ENCODE measurements at regions not wholly inside any gene's neighbourhood (a gene's known extent, or its start where the extent isn't known, plus 50 kb on each side); places are given as distances from the start of the nearest gene placed in this dataset.

DNA sequence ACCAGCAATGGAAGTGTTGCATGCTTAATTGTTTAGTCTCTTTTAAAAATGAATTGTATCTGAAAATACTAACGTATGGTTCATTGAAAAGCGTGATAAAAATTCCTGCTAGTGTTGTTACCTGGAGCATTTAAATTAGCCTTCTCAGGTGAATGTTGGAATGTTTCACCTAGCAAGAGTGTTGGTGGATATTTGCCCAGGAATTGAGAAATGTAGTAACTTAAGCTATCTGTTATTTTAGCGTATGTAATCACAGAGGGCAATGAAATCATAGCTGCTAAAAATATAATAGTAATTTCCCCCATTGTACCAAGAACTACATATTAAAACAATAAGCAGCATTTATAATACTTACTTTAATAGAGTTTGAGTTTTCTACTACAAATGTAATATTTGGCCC is 166.1 kb upstream of the KIAA1217 start:
- no peak for DNase-seq

DNA sequence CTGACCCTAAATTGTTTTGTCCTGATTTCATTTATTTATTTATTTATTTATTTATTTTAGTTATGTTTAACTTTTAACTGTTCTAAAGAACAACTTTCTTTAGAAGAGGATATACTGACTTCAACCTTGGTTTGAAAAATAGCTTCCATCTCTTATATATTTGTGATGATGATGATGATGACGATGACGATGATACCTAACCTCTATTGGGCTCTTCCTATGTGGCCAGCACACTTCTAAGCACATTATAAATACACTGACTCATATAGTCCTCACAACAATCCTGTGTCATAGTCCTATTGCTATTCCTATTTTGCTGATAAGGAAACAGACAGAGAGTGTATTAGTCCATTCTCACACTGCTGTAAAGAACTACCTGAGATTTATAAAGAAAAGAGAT is 162.9 kb upstream of the KIAA1217 start:
- no peak for DNase-seq

DNA sequence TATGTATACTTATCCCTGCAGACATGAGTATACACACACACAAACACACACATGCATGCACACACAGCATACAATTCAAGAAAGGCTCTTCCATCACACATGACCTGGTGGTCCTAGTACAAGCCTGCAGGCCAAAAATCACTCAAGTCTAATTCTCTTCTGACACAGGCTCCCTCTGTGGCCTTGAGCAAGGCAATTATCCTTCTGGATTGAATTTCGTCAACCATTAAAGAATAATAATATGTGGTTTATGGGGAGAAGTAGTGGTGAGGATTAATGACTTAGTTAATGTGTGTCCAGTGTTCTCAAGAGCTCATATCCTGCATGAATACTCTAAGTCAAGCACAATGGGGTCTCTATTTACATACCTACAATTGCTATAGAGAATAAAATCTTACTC is 161.8 kb upstream of the KIAA1217 start:
- no peak for DNase-seq

DNA sequence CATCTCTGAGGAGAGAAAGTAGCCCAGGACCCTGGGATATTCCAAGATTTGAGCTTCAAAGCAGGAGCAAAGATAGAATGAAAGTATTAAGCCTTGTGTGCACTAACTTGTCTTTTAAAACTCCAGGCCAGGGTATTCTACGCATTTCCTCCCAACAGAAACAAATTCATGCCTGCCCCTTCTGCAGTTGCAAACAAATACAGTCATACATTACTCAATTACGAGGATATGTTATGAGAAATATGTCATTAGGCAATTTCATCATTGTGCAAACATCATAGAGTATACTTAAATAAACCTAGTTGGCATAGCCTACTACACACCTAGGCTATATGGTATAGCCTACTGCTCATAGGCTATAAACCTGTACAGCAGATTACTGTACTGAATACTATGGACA is 154.5 kb upstream of the KIAA1217 start:
- no peak for DNase-seq

DNA sequence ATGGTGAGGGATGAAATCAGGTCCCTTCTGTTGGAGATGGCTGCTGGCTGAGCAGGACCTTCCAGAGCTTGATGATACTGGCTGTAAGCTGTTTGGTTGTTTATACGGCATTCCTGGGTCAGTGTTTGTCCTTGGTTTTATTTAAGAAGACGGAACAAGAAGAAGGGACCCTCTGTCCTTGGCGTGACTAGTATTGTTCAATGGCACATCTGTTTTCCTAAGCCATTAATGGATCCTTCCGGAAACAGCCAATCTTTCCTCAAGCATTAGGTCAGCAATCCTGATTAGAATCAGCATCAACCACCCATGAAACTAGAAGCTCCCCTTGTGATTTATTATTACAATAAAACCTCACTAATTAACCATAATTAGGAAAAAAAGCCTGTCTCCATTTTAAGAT is 128.7 kb upstream of the KIAA1217 start:
- no peak for DNase-seq

DNA sequence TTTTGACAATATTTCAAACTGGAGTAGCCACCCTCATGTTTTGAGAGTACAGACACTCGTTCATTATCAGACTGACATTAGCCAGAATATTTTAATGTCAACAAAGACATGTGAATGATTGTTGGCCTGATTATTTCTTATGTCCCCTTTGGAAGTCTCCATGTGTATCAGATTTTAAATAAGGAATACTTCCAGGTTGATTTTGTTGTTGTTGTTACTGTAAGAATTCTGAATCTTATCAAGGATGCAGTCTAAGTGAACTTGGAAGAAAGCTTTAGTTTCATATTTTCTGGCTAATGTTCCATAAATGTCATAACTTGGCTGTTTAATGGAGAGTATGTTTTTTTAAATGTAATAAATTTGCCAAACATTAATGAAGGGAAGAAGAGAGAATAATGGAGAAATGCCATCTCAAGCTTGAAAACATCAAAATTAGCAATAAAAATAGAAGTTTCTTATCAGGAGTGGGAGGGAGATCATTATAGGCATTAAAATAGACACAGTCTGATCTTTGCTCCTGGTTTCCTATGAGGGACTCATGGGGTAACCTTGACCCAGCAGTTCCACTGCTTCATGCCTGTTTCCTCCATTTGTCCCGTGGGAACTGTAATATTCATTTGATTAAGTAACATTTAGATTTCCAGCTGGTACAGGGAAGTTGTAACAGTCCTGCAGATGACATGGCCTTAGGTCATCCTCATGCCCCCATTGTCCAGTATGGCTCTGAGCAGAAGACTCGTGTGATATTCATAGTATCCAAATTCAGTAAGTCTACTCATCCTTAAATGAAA is 122.4 kb upstream of the KIAA1217 start:
- no peak for DNase-seq

DNA sequence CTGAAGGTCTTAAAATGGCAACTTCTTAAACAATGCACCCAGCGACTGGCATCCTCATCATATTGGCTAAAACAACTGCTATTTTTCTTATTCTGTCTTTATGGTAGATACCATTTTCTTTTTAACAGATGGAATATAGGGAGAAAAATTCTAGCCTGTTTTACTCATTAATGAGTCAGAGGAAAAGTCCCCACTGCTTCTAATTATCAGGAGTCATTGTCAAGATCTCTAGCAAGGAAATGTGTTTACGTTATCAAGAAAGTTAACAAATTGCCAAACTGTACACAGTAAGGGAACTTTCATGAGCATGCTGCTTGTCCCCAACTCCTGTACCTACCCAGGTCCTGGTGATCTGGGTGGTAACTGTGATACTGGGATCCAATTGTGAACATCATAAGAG is 117.7 kb upstream of the KIAA1217 start:
- no peak for DNase-seq

DNA sequence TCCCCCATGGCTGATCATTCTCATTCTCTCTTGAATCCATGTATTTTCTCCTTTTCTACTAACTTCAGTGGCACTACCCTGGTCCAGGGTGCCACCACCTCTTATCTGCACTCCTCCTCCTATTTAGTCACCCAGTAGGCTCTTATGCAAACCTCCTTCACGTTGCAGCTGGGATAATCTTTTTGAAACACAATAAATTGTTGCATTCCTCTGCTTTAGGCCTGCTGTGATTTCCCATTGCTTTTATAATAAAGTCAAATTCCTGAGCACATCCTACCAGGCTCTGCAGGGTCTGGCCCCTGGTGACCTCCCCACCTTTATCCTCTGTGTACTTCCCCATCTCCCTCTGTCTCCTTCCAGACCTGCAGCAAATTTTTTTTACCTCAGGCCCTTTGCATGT is 112.7 kb upstream of the KIAA1217 start:
- DNase-seq: no peak

DNA sequence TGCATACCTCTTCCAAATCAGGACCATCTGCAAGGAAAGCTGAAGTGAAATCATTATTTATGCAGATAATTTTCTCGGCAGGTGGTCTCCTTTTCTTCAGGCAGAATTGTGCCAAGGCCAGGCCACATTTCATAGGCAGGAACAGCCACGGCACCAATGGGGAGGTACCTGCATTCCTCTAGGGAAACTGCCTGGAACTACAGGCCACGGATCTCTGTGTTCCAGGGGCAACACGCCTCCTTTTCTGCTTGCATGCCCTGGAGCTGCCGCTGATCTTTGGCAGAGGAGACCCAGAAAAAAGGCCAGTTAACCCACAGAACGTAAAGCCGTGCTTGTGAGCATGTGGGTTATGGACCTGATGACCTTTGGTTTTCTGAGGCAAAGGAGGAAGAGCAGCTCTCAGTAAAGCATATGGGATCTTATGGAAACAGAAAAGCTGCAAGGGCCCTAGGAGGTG is 111.2 kb upstream of the KIAA1217 start:
- no peak for DNase-seq

DNA sequence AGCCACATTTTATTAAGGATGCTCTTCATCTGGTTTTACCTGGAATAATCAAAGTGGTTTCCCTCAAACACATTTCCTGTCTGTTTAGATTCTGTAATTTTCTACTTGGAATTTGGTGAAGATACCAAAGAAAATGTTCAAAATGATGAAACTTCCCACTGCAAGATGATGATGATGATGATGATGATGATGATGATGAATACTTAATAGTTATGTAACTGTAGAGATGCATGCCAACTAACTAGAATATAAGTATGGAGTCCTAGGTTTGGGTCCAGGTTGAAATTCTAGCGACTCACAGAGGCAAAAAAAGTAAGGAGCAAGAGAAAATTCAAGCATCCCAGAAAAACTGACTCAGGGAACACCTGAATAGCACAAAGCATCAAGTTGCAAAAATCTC is 104.0 kb upstream of the KIAA1217 start:
- no peak for DNase-seq

DNA sequence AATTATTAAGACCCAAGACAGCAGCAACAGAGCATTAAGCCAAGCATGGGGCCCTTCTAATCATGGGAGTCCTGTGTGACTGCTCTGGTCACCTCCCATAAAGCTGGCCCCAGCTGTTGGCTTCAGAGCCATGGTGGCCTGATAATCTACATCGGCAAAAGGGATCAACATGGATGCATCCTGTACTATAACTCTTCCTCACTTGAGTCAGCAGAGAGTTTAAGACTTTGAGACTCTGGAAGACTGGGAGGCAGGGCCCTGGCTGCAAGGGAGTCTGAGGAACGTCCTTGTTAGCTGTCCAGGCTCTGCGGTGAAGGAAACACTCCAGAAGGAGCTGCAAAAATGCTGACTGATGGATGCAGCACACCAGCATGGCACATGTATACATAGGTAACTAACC is 95.0 kb upstream of the KIAA1217 start:
- DNase-seq: no peak

DNA sequence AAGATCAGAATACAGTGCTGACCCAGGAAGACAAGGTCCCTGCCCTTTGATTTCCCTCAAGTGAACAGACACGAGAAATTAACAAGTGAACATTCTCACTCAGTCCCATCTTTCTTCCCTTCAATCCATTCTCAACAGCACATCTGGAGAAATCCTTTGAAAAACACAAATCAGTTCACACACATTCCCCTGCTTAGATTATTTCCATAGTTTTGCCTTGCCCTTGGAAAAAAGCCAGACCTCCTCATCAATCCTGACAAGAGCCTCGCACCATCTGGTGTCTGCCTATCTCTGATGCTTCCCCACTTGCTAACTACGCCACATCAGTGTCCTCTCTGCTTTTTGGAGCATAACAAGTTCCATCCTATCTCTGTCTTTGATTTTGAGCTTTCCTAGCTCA is 94.4 kb upstream of the KIAA1217 start:
- DNase-seq: no peak

DNA sequence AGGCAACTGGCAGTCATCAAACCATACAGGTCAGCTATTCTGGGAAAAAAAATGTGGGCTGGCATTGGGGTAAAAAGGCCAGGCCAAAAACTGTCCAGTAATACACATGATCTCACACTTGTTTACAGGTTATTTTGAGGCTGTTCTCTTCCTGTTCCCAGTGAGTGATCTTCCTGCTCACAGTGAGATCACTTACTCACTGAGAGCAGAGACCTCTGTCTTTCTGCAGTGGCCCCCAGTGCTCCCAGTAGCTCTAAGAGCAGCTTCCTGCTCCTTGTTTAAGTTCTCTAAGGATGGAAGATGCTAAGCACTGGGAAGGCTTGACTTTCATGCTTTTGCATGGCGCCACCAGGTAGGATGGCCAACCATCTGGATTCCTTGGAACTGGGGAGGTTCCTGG is 93.5 kb upstream of the KIAA1217 start:
- DNase-seq: no peak

DNA sequence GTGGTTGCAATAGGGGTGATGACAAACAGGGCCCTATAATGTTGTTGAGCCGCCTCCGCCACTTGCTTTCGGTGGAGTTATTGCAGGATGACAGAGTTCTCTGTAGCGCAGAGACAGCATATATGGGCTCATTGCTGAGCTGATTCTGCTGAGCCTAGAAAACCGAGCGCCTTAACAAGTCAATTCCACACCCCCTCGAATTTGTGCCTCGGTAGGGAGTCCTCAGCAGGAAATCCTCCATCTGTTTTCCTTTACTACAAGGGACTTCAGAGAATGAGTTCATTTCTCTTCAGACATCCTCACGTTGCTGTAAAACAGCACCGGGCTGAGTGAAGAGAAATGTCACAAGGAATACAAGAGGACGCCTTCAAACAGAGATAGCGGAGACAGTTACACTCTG is 90.7 kb upstream of the KIAA1217 start:
- DNase-seq: peak; percentile 42

DNA sequence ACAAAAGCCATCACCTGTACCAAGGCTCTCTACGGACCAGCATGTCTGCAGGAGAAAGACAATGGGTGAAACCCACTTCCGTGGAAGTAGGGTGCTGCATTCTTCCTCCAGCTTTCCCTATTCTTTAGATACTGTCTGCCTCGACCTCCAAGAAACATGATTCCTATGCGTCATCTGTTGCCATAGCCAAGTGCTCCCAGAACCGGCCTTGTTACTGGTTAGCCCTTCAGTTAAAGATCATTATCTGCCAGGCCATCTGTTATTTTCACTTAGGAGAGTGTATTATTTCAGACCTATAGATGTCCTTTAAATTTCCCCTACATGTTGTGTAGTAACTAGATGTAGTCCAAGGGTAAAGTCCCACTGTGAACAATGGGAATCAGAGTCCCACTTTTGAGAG is 89.0 kb upstream of the KIAA1217 start:
- no peak for DNase-seq

DNA sequence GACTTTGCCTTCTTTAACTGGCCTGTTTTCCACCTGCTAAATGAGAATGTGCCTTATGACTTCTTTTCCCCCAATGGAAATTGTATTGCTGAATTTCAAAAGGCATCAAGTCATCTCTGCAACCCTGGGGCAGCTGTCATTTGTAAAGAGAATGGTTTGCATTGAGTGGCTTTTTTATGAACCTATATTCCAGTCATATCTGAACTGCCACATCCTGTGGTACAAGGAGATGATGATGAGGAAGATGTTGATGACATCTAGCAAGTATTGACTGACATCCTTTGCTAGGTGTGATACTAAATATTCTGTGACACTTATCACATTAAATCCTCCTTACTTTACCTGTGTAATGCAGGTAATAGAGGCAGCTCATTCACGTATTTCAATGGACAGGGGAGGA is 88.3 kb upstream of the KIAA1217 start:
- DNase-seq: no peak

DNA sequence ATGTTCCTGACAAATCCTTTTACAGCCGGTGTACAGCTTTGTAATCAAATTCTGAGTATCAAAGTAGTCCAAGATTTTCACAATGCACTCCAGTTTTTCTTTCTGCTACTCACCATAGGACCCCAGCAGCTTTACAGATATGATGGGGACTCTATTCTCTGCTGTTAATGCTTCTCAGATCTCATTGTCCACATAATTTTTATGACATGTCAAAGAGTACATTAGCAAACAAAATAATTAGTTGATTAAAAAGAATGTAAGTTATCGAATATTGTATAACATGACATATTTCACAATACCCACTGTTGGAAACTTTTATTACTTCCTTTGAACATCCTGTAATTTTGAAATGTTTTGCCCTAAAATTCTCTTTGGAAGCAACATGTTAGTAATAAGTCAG is 81.4 kb upstream of the KIAA1217 start:
- DNase-seq: no peak

DNA sequence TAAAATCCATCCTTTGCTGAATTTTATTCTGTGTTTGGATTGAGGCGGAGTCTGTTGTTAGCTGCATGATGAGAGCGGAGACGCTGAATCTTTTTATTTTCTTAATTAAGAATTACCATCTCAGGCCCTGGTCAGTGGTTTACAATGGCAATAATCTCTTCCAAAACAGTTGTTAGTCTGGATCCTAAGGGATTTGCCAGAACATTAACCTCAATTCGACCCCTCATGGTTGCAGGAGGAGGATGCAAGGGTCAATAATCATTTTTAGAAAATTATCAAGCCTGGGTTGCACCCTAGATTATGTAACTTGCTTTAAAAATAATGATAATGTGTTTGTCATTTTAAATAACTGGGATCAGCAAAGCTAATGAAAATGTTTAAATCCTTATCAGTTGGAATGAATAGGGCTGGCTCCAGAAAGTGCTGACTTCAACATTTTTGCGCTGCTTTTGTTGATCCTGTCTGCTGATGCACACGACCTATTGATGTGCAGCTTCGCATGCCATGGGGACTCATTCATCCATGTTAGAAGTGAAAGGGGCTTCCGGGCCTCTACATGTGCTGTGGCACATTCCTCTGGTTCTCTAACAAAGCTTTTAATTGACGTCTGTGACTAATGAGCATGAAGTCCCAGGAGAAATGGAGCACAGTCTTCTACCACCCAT is 80.7 kb upstream of the KIAA1217 start:
- DNase-seq: no peak

DNA sequence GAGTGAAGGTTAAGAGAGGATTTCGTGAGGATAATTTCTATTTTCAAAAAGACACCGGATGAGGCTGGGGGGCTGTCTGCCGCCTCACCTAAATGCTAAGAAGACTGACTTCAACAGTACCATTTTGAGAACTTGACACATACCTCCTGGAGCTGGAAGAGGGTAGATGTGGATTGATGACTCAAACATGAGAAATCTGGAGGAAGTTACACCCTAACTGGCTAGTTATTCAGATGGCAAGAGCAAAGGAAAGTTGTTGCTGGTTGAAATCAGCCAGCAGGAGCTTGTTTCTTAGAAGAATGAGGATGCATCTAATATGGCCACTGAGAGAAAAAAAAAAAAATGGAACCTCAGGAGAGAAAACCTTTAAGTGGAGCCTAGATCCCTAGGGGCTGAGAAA is 76.2 kb upstream of the KIAA1217 start:
- no peak for DNase-seq

DNA sequence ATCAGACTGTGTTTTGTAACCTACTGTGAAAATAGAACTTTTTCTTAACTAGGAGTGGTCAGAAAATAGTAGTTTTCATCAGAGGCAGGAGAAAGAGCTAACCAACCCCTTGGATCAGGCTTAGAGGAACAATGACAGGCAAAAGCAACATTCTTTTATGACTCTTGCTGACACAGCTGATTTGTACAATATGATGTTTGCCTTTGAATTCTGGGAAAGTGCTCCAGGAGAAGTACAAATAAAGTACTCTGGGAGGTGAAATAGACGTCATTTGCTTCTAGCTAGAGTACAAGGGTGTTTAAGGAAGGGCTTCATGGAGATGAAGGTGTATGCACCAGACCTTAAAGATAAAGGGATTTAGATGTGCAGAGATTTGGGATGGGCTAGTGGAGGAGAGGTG is 75.1 kb upstream of the KIAA1217 start:
- no peak for DNase-seq

DNA sequence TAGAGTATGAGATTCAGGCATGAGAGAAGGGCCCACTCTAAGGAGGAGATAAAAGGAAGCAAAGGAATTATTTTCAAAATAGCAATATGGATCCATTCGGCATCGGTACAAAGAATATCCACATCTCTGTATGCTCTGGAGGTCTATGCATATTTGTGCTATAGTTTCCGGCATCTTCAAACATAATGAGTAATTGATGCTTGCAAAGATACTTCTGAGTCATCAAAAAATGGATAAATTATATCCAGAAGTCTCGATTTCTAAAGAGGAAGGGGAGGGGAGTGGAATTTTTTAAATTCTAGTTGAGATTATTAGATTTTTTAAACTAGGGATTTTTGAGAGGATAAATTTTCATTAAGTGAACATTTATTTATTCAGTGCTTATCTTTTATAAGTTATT is 72.9 kb upstream of the KIAA1217 start:
- no peak for DNase-seq

DNA sequence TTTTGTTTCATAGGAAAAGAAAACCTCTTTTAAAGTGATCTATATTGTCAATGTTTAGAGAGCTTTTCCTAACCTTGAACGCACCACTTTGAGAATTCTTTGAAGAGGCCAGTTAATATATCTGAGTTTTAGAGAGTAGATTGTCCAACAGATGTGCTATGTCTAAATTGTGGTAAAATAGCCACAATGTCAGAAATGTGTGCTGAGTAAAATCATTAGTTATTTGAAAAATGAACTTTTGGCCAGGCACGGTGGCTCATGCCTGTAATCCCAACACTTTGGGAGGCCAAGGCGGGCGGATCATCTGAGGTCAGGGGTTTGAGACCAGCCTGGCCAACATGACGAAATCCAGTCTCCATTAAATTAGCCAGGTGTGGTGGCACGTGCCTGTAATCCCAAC is 61.6 kb upstream of the KIAA1217 start:
- DNase-seq: no peak

DNA sequence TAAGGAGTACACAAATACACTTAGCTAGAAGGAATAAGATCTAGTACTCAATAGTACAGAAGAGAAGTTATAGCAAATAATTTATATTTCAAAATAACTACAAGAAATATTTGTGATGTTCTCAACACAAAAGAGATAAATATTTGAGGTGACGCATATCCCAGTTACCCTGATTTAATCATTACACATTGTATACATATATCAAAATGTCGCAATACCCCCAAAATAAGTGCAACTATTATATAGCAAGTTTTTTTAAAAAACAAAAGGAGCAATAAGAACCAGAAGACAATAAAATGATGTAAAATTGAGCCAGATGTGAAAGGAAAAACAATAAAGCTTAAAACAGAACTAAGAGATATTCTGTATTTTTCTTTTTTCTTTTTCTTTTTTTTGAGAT is 59.3 kb upstream of the KIAA1217 start:
- DNase-seq: no peak

DNA sequence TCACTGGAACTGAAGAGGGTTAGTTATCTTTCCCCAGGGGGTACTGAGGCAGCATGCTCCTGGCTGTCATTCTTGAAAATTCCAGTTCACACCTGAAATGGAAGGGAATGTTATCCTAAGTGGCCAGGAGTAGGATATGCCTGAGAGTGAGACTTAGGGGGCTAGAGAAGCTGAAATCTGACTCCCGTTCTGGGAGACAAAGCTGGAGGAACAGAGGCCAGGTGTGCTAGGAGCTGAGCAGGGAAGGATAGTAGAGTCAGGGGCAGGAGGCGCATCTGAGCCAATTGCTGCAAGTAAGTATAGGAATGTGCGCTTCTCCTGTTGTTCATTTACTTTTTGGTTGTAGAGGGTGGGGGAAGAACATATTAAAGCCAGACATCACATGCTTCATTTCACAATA is 58.1 kb upstream of the KIAA1217 start:
- DNase-seq: no peak

DNA sequence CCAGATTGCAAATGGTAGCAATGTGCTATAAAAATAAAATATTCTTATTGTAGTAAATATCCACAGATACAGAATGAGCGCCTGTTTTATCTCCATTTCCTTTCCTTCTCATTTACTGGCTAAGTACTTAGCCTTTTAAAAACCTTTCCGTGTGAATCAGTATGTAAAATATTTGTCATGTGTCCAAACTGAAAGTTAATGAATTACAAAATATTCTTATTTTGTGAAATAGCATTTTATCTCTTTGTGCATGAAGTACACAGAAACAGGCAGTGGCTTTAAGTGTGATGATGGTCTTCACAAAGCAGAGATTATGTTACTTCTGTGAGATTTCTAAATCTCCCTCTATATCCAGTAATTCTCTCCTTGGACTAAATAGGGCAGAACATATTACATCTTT is 56.7 kb upstream of the KIAA1217 start:
- no peak for DNase-seq
